A549 (cell line): ENCODE measurements at regions not wholly inside any gene's neighbourhood (a gene's known extent, or its start where the extent isn't known, plus 50 kb on each side); places are given as distances from the start of the nearest gene placed in this dataset.

ENCODE experiments used
- ATAC-seq, 2 experiments: fragments of 200-7000 bp in 1 of 2; fragments of >200 bp in 1 of 2; cut with Nextera tagmentation in 1 of 2; cut with Tn5 transposase in 1 of 2; 3 replicates each; pipeline versions ENCODE4 v1.8.0 to v1.9.1; 2018 to 2020; ENCODE audit warnings: mild to moderate bottlenecking in 1 of 2, moderate library complexity in 1 of 2
- CTCF ChIA-PET: fragments of 300-600 bp; sonication (Branson Sonifier 250); formaldehyde crosslinking; extraction: SDS; loops from one replicate; lab custom pipeline; 2021; ENCODE audit warnings: antibody characterized with exemption, inconsistent platforms; lab: Yijun Ruan, JAX
- POLR2A ChIA-PET: fragments of 350-600 bp; formaldehyde crosslinking; extraction: SDS; loops from one replicate; lab custom pipeline; 2021; ENCODE audit warnings: antibody characterized with exemption, inconsistent platforms; lab: Yijun Ruan, JAX
- DNase-seq, 2 experiments: peaks; one replicate each; pipeline versions ENCODE4 v3.0.0 to v3.0.0-alpha.2; 2011 to 2016; ENCODE audit warnings: low read depth in 1 of 2, low spot score in 1 of 2
- FAIRE-seq: peaks from 2 replicates; lab custom pipeline; 2011; peaks lifted over from hg19 to GRCh38; lab: Jason Lieb, UNC
- H3K27ac ChIP-seq, 2 experiments: fragments of >200 bp; sonication (Bioruptor Twin); formaldehyde crosslinking; 3 replicates each; pipeline ENCODE4 v1.5.1; 2016 to 2017
- H3K4me1 ChIP-seq: fragments of >200 bp; sonication (Bioruptor Twin); formaldehyde crosslinking; 3 replicates; pipeline ENCODE4 v1.6.1; 2016
- H3K4me2 ChIP-seq: fragments of >200 bp; sonication (Bioruptor Twin); formaldehyde crosslinking; 3 replicates; pipeline ENCODE4 v1.6.1; 2016
- H3K4me3 ChIP-seq: fragments of >200 bp; sonication (Bioruptor Twin); formaldehyde crosslinking; 3 replicates; pipeline ENCODE4 v1.5.1; 2016
- H3K9me3 ChIP-seq: fragments of >200 bp; sonication (Bioruptor Twin); formaldehyde crosslinking; 3 replicates; pipeline ENCODE4 v1.6.1; 2016
- BCL3 ChIP-seq: fragments of >200 bp; sonication (Bioruptor Twin); formaldehyde crosslinking; IDR thresholded peaks from 3 replicates; pipeline ENCODE4 v1.6.1; 2016
- CBX2 ChIP-seq: fragments of 200-600 bp; sonication (generic); IDR thresholded peaks from 2 replicates; pipeline ENCODE4 v1.6.1; 2016; ENCODE audit warnings: low read depth, mild to moderate bottlenecking, borderline replicate concordance
- CBX8 ChIP-seq: fragments of 200-600 bp; sonication (generic); IDR thresholded peaks from 2 replicates; pipeline ENCODE4 v1.6.1; 2016
- CHD4 ChIP-seq: fragments of 200-600 bp; sonication (generic); IDR thresholded peaks from 2 replicates; pipeline ENCODE4 v1.6.1; 2016; ENCODE audit warnings: antibody characterized with exemption, mild to moderate bottlenecking, borderline replicate concordance
- CTCF ChIP-seq: fragments of >200 bp; sonication (Bioruptor Twin); formaldehyde crosslinking; IDR thresholded peaks from 3 replicates; pipeline ENCODE4 v1.5.1; 2016
- ELK1 ChIP-seq: fragments of 150-350 bp; IDR thresholded peaks from 2 replicates; pipeline ENCODE4 v1.6.1; 2014; ENCODE audit warnings: low read depth, mild to moderate bottlenecking, low read length
- EP300 ChIP-seq, 2 experiments: fragments of >200 bp; sonication (Bioruptor Twin); formaldehyde crosslinking; IDR thresholded peaks; 2 replicates in 1 of 2; 3 replicates in 1 of 2; pipeline ENCODE4 v1.6.1; 2016 to 2017
- ESRRA ChIP-seq: fragments of 150-350 bp; IDR thresholded peaks from 2 replicates; pipeline ENCODE4 v1.6.1; 2014; ENCODE audit warnings: mild to moderate bottlenecking, low read length, borderline replicate concordance
- FOSB ChIP-seq: fragments of 250-450 bp; sonication (Bioruptor Pico); IDR thresholded peaks from 2 replicates; pipeline ENCODE4 v1.5.0; 2020; ENCODE audit warnings: mild to moderate bottlenecking, moderate library complexity
- HEYL ChIP-seq: fragments of 250-450 bp; sonication (Bioruptor Pico); IDR thresholded peaks from 2 replicates; pipeline ENCODE4 v1.8.0; 2021; ENCODE audit warnings: mild to moderate bottlenecking, moderate library complexity
- HOXA7 ChIP-seq: fragments of 250-450 bp; sonication (Bioruptor Pico); IDR thresholded peaks from 2 replicates; pipeline ENCODE4 v1.5.0; 2020; ENCODE audit warnings: mild to moderate bottlenecking, moderate library complexity
- HOXB13 ChIP-seq: fragments of 250-450 bp; sonication (Bioruptor Pico); IDR thresholded peaks from 2 replicates; pipeline ENCODE4 v1.5.0; 2020; ENCODE audit warnings: low read depth, mild to moderate bottlenecking, moderate library complexity
- HOXB5 ChIP-seq: fragments of 250-450 bp; sonication (Bioruptor Pico); IDR thresholded peaks from 2 replicates; pipeline ENCODE4 v1.5.0; 2020; ENCODE audit warnings: mild to moderate bottlenecking, moderate library complexity
- JUN ChIP-seq, 2 experiments: fragments of >200 bp; sonication (Bioruptor Twin); formaldehyde crosslinking; IDR thresholded peaks; 2 replicates in 1 of 2; 3 replicates in 1 of 2; pipeline ENCODE4 v1.6.1; 2016 to 2017
- JUNB ChIP-seq: fragments of >200 bp; sonication (Bioruptor Twin); formaldehyde crosslinking; IDR thresholded peaks from 2 replicates; pipeline ENCODE4 v1.6.1; 2016
- KDM1A ChIP-seq: fragments of 200-600 bp; sonication (generic); IDR thresholded peaks from 2 replicates; pipeline ENCODE4 v1.6.1; 2016; ENCODE audit warnings: low read depth, mild to moderate bottlenecking
- MAFK ChIP-seq: fragments of 450-650 bp; IDR thresholded peaks from 2 replicates; pipeline ENCODE4 v1.6.1; 2014; ENCODE audit not compliant: partially characterized antibody
- MAX ChIP-seq: IDR thresholded peaks from 2 replicates; pipeline ENCODE4 v1.6.1; 2012
- MYC ChIP-seq: IDR thresholded peaks from 2 replicates; pipeline ENCODE4 v1.6.1; 2012; ENCODE audit warnings: mild to moderate bottlenecking, inconsistent platforms, low read length, improper control_type of control experiment, borderline replicate concordance
- NFE2L2 ChIP-seq: fragments of 150-350 bp; conservative IDR thresholded peaks from 2 replicates; pipeline ENCODE4 v1.6.1; 2014; ENCODE audit warnings: low read length
- PHF8 ChIP-seq: fragments of 200-600 bp; sonication (generic); IDR thresholded peaks from 2 replicates; pipeline ENCODE4 v1.6.1; 2016; ENCODE audit warnings: low read depth, mild to moderate bottlenecking, antibody characterized with exemption, moderate library complexity, borderline replicate concordance
- POLR2A ChIP-seq: IDR thresholded peaks from 2 replicates; pipeline ENCODE4 v1.6.1; 2012; ENCODE audit warnings: mild to moderate bottlenecking, low read length
- RNF2 ChIP-seq: fragments of 200-600 bp; sonication (generic); IDR thresholded peaks from 2 replicates; pipeline ENCODE4 v1.6.1; 2016; ENCODE audit warnings: low read depth, mild to moderate bottlenecking, antibody characterized with exemption, moderate library complexity, borderline replicate concordance
- SMC3 ChIP-seq: fragments of >200 bp; sonication (Bioruptor Twin); formaldehyde crosslinking; IDR thresholded peaks from 3 replicates; pipeline ENCODE4 v1.6.1; 2018; ENCODE audit warnings: inconsistent platforms
- TFCP2L1 ChIP-seq: fragments of 250-450 bp; sonication (Bioruptor Pico); IDR thresholded peaks from 2 replicates; pipeline ENCODE4 v1.5.0; 2021; ENCODE audit warnings: mild to moderate bottlenecking
- TP53 ChIP-seq: fragments of 250-450 bp; sonication (Bioruptor Pico); IDR thresholded peaks from 2 replicates; pipeline ENCODE4 v1.5.0; 2021; ENCODE audit warnings: mild to moderate bottlenecking, moderate library complexity
- ZC3H11A ChIP-seq: fragments of 450-650 bp; IDR thresholded peaks from 2 replicates; pipeline ENCODE4 v1.6.1; 2014; ENCODE audit warnings: antibody characterized with exemption, mild to moderate bottlenecking
- ZFP36 ChIP-seq: fragments of 450-650 bp; IDR thresholded peaks from 2 replicates; pipeline ENCODE4 v1.6.1; 2014; ENCODE audit warnings: borderline replicate concordance; ENCODE audit not compliant: partially characterized antibody
- ZNF302 ChIP-seq: fragments of 250-450 bp; sonication (Bioruptor Pico); IDR thresholded peaks from 2 replicates; pipeline ENCODE4 v1.9.0; 2021; ENCODE audit warnings: inconsistent platforms, mild to moderate bottlenecking, moderate library complexity
- ZSCAN20 ChIP-seq: fragments of 250-450 bp; sonication (Bioruptor Pico); IDR thresholded peaks from 2 replicates; pipeline ENCODE4 v1.8.0; 2022; ENCODE audit warnings: mild to moderate bottlenecking, moderate library complexity
- WGBS: methylation state at CpG from one replicate; pipeline ENCODE4 v1.1.6; 2017; ENCODE audit errors: missing lambda C conversion rate; 5-methylcytosine and 5-hydroxymethylcytosine counted together
- TF ChIP-seq, protein P1 (sequence below): fragments of 450-650 bp; IDR thresholded peaks from 2 replicates; pipeline ENCODE4 v1.6.1; 2014; ENCODE audit warnings: antibody characterized with exemption

DNA sequence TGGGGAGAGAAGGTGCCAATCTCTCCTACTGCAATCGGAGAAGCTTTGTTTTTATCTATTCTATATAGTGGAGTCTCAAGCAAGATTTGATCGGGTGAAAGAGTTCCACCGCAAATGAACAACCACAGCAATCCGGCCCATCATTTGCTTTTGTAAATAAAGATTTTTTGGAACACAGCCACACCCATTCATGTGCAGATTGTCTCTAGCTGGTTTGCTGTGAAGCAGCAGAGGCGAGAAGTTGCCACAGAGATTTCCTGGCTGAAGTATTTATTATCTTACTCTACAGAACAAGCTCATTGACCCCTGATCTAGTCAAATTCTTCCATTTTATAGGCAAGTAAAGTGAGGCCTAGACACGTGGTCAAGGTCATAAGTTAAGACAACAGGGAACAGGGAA lies 195.5 kb upstream of the TNRC6C start:
- WGBS: 62% methylated on average over 6 of the region's 6 CpGs
- CTCF ChIA-PET: interaction anchor here (1.0 to 1.9 kb wide), 6 partner anchors 9 to 221 kb away, joined by 3 to 7 read pairs (median 3); no protein-coding TSS in a partner anchor

DNA sequence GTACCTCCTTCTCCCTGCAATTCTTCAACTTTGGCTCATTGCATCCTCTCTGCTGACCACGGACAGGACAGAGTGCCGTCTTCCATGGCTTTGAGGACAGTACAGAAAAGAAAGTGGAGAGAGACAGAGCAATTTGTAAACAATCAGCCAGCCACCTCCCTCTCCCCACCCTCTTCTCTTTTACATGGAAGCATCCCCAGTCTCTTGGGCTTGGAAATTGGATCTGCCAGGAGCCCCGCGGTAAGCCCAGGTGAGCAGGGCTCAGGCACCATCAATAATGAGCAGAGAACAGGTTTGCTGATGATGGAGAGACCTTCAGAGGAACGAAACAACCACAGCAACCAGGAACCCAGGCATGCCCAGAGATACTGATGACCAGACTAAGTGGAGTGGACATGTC lies 194.9 kb upstream of the TNRC6C start:
- 0 out of 3 replicates have a peak, but pooled peaks cover 4% of the 10 kb centered on the region for H3K9me3 ChIP-seq
- no peaks in the 10 kb centered on the region for H3K4me1 ChIP-seq
- ChIA-PET CTCF (interaction anchor here (1.0 to 1.9 kb wide), 4 partner anchors 8 to 22 kb away, joined by 3 to 7 read pairs (median 4); no protein-coding TSS in a partner anchor), POLR2A (interaction anchor here (2.5 kb wide), 1 partner anchor 195 kb away, joined by 8 read pairs; the partner anchor contains the start of gene TNRC6C)
- DNase-seq (no peak), ATAC-seq (no peak)
- no peak for TF ChIP-seq TFCP2L1 (CRISPR knock-in tag)
- TF ChIP-seq JUNB: no peak
- no peak for TF ChIP-seq CHD4
- TF ChIP-seq ZNF302 (CRISPR knock-in tag): no peak
- no peak for TF ChIP-seq SMC3
- TF ChIP-seq ESRRA: no peak
- TF ChIP-seq MAX: no peak
- TF ChIP-seq CTCF: no peak
- TF ChIP-seq CBX2: no peak
- no peak for TF ChIP-seq RNF2
- no peak for TF ChIP-seq EP300 (IDR thresholded peaks at IDR 0.05)
- TF ChIP-seq NFE2L2: no peak
- no peak for TF ChIP-seq CBX8
- TF ChIP-seq PHF8: no peak
- no peak for TF ChIP-seq HOXA7 (CRISPR knock-in tag)
- TF ChIP-seq HEYL (CRISPR knock-in tag): no peak
- TF ChIP-seq, all 56 proteins: peak for 0
- Histone ChIP-seq H3K4me3 (no peak overlapping the region), H3K27ac (no peak overlapping the region), H3K4me2 (no peak overlapping the region)
- no peak for FAIRE-seq
- 20% methylated on average over 5 of the region's 5 CpGs for WGBS

More for the DNA sequence above, 195.5 kb upstream of the TNRC6C start:
- H3K27ac ChIP-seq: no peak overlapping the region
- no peaks in the 10 kb centered on the region for H3K4me1 ChIP-seq
- H3K4me3 ChIP-seq: no peak overlapping the region
- DNase-seq: no peak
- TF ChIP-seq TP53 (no peak), HOXB13 (CRISPR knock-in tag) (no peak), ESRRA (no peak)
- POLR2A ChIA-PET: interaction anchor here (2.5 kb wide), 1 partner anchor 195 kb away, joined by 8 read pairs; the partner anchor contains the start of gene TNRC6C
- no peak for FAIRE-seq
- 0 out of 3 replicates have a peak, but pooled peaks cover 4% of the 10 kb centered on the region for H3K9me3 ChIP-seq
- H3K4me2 ChIP-seq: no peak overlapping the region
- no peak for ATAC-seq

DNA sequence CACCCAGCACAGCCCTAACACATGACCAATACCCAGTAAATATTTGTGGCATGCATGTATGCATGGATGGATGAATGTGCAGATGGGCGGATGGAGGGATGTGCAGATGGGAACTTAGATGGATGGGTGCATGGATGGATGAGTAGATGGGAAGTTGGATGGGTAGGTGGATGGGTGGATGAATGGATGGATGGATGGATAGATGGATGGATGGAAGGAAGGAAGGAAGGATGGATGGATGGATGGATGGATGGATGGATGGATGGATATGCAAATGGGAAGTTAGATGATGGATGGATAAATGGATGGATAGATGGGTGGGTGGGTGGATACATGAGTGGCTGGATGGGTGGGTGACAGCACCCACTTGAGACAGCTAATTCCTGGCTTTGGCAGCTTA lies 193.2 kb upstream of the TNRC6C start:
- H3K27ac ChIP-seq: no peak overlapping the region
- DNase-seq: no peak
- ChIA-PET POLR2A (interaction anchor here (1.3 kb wide), 1 partner anchor 193 kb away, joined by 3 read pairs; the partner anchor contains the start of gene TNRC6C), CTCF (interaction anchor here (0.7 to 1.9 kb wide), 3 partner anchors 8 to 254 kb away, joined by 3 to 5 read pairs (median 4); no protein-coding TSS in a partner anchor)
- FAIRE-seq: no peak
- no peak overlapping the region for H3K4me2 ChIP-seq
- H3K9me3 ChIP-seq: 0 out of 3 replicates have a peak, but pooled peaks cover 4% of the 10 kb centered on the region
- ATAC-seq: no peak
- H3K4me3 ChIP-seq: no peak overlapping the region
- H3K4me1 ChIP-seq: no peaks in the 10 kb centered on the region
- WGBS: 54% methylated on average over 1 of the region's 1 CpG
- TF ChIP-seq TFCP2L1 (CRISPR knock-in tag): no peak
- no peak for TF ChIP-seq HOXB5 (CRISPR knock-in tag)
- TF ChIP-seq JUN (IDR thresholded peaks at IDR 0.05): no peak
- no peak for TF ChIP-seq JUNB
- no peak for TF ChIP-seq ZC3H11A
- TF ChIP-seq FOSB (CRISPR knock-in tag): no peak
- TF ChIP-seq MAFK: no peak
- no peak for TF ChIP-seq POLR2A
- TF ChIP-seq KDM1A: no peak
- no peak for TF ChIP-seq ELK1
- TF ChIP-seq MAX: no peak
- no peak for TF ChIP-seq ZSCAN20 (CRISPR knock-in tag)
- no peak for TF ChIP-seq ESRRA
- TF ChIP-seq, protein P1, sequence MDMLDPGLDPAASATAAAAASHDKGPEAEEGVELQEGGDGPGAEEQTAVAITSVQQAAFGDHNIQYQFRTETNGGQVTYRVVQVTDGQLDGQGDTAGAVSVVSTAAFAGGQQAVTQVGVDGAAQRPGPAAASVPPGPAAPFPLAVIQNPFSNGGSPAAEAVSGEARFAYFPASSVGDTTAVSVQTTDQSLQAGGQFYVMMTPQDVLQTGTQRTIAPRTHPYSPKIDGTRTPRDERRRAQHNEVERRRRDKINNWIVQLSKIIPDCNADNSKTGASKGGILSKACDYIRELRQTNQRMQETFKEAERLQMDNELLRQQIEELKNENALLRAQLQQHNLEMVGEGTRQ: no peak
- TF ChIP-seq MYC: no peak
- TF ChIP-seq CHD4: no peak
- TF ChIP-seq ZFP36: no peak
- TF ChIP-seq BCL3: no peak
